Keratinocyte (primary cell): ENCODE measurements at regions not wholly inside any gene's neighbourhood (a gene's known extent, or its start where the extent isn't known, plus 50 kb on each side); places are given as distances from the start of the nearest gene placed in this dataset.

Source experiments
- DNase-seq: peaks from one replicate; pipeline ENCODE4 v3.0.0-alpha.2; 2011; ENCODE audit warnings: low read depth, missing footprints, low spot score
- FAIRE-seq: peaks from 2 replicates; lab custom pipeline; 2011; peaks lifted over from hg19 to GRCh38; lab: Jason Lieb, UNC
- H2AFZ ChIP-seq: 2 replicates; pipeline ENCODE4 v1.6.0; 2012; ENCODE audit warnings: low read length, control low read depth, inconsistent platforms; ENCODE audit not compliant: control insufficient read depth
- H3K27ac ChIP-seq: 2 replicates; pipeline ENCODE4 v1.5.1; 2011; ENCODE audit warnings: low read length; ENCODE audit not compliant: control insufficient read depth, insufficient read depth
- H3K27me3 ChIP-seq: 3 replicates; pipeline ENCODE4 v1.6.0; 2011; ENCODE audit warnings: low read length; ENCODE audit not compliant: control insufficient read depth, insufficient read depth; ENCODE audit errors: extremely low read depth
- H3K36me3 ChIP-seq, 2 experiments: 2 replicates in 1 of 2; 3 replicates in 1 of 2; pipeline ENCODE4 v1.5.1; 2011; ENCODE audit warnings: low read length in 2 of 2, mild to moderate bottlenecking in 1 of 2; ENCODE audit not compliant: control insufficient read depth in 2 of 2, insufficient read depth in 2 of 2; ENCODE audit errors: extremely low read depth in 1 of 2
- H3K4me1 ChIP-seq: 3 replicates; pipeline ENCODE4 v1.5.1; 2011; ENCODE audit warnings: low read length; ENCODE audit not compliant: control insufficient read depth, insufficient read depth; ENCODE audit errors: extremely low read depth
- H3K4me2 ChIP-seq: 3 replicates; pipeline ENCODE4 v1.6.0; 2011; ENCODE audit warnings: low read depth, low read length; ENCODE audit not compliant: control insufficient read depth, insufficient read depth; ENCODE audit errors: extremely low read depth
- H3K4me3 ChIP-seq, 3 experiments: fragments of 200-600 bp in 1 of 3; sonication (generic) in 1 of 3; 2 replicates in 2 of 3; 3 replicates in 1 of 3; pipeline ENCODE4 v1.5.1; 2011 to 2016; ENCODE audit warnings: low read length in 3 of 3, mild to moderate bottlenecking in 3 of 3, control low read depth in 2 of 3, inconsistent platforms in 1 of 3, low read depth in 1 of 3, mixed read lengths in 1 of 3, mixed run types in 1 of 3, moderate library complexity in 1 of 3; ENCODE audit not compliant: control insufficient read depth in 2 of 3, insufficient read depth in 2 of 3; ENCODE audit errors: extremely low read depth in 1 of 3
- H3K79me2 ChIP-seq: 2 replicates; pipeline ENCODE4 v1.6.0; 2012; ENCODE audit warnings: low read length; ENCODE audit not compliant: control insufficient read depth, insufficient read depth
- H3K9ac ChIP-seq: 3 replicates; pipeline ENCODE4 v1.6.0; 2011; ENCODE audit warnings: low read length; ENCODE audit not compliant: control insufficient read depth, insufficient read depth; ENCODE audit errors: extremely low read depth
- H3K9me1 ChIP-seq: 3 replicates; pipeline ENCODE4 v1.6.0; 2011; ENCODE audit warnings: low read length; ENCODE audit not compliant: control insufficient read depth, insufficient read depth; ENCODE audit errors: extremely low read depth
- H3K9me3 ChIP-seq: 2 replicates; pipeline ENCODE4 v1.5.1; 2012; ENCODE audit warnings: low read depth, low read length; ENCODE audit not compliant: control insufficient read depth
- H4K20me1 ChIP-seq: 3 replicates; pipeline ENCODE4 v1.6.0; 2011; ENCODE audit warnings: low read length; ENCODE audit not compliant: control insufficient read depth, insufficient read depth; ENCODE audit errors: extremely low read depth
- EZH2 ChIP-seq: IDR thresholded peaks from one replicate; pipeline ENCODE4 v1.6.1; 2012; ENCODE audit warnings: inconsistent platforms, mild to moderate bottlenecking, low read length, moderate library complexity
- dilution Hi-C: fragments of 300-500 bp; cut with MboI; formaldehyde crosslinking; loops from one replicate; pipeline ENCODE4 v1.7.0; 2020; ENCODE audit warnings: low sequenced_read_pairs; ENCODE audit not compliant: extremely low pct_ligation_motif_present
- TF ChIP-seq, protein P1 (sequence below), 3 experiments: IDR thresholded peaks in 1 of 3; conservative IDR thresholded peaks in 1 of 3; optimal IDR thresholded peaks in 1 of 3; 2 replicates in 2 of 3; 3 replicates in 1 of 3; pipeline versions ENCODE3 to v1.5.1; 2011; ENCODE audit warnings: low read length in 3 of 3, mild to moderate bottlenecking in 3 of 3, moderate library complexity in 2 of 3, control low read depth in 1 of 3, inconsistent platforms in 1 of 3; ENCODE audit not compliant: insufficient read depth in 2 of 3; ENCODE audit errors: extremely low read depth in 1 of 3

DNA sequence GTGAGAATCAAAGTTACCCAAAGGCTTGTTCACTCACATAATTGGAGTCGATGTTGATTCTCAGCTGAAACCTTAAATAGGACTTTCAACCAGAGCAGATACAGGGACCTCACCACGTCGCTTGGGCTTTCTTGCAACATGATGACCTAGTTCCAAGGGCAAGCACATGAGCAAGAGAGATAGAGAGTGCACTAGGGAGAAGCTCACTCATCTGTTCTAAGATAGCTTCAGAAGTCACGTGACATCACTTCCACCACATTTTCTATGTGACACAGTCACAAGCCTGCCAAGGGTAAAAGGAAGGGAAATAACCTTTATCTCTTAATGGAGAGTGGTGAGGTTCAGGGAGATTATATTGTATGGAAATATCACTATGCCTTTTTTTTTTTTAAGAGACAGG lies 470.1 kb upstream of the PLXNA2 start:
- TF ChIP-seq, protein P1, sequence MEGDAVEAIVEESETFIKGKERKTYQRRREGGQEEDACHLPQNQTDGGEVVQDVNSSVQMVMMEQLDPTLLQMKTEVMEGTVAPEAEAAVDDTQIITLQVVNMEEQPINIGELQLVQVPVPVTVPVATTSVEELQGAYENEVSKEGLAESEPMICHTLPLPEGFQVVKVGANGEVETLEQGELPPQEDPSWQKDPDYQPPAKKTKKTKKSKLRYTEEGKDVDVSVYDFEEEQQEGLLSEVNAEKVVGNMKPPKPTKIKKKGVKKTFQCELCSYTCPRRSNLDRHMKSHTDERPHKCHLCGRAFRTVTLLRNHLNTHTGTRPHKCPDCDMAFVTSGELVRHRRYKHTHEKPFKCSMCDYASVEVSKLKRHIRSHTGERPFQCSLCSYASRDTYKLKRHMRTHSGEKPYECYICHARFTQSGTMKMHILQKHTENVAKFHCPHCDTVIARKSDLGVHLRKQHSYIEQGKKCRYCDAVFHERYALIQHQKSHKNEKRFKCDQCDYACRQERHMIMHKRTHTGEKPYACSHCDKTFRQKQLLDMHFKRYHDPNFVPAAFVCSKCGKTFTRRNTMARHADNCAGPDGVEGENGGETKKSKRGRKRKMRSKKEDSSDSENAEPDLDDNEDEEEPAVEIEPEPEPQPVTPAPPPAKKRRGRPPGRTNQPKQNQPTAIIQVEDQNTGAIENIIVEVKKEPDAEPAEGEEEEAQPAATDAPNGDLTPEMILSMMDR (optimal IDR thresholded peaks at IDR 0.05 in 1 of 3, IDR thresholded peaks at IDR 0.05 in 1 of 3, conservative IDR thresholded peaks at IDR 0.05 in 1 of 3; ENCODE audit: extremely low read depth in 1 of 3, insufficient read depth in 2 of 3, low read length in 3 of 3) = no peak
- TF ChIP-seq EZH2 = no peak
- dilution Hi-C loops = no loop called here
- FAIRE-seq (no peak), DNase-seq (no peak)
- no peaks in the 10 kb centered on the region for H3K4me1 ChIP-seq
- H3K79me2 ChIP-seq = no peaks in the 10 kb centered on the region
- no peak overlapping the region for H3K9ac ChIP-seq
- H4K20me1 ChIP-seq = no peaks in the 10 kb centered on the region
- H3K4me3 ChIP-seq = no peak overlapping the region
- no peaks in the 10 kb centered on the region for H3K9me3 ChIP-seq
- no peak overlapping the region for H3K27ac ChIP-seq
- no peaks in the 10 kb centered on the region for H3K9me1 ChIP-seq
- no peaks in the 10 kb centered on the region for H3K36me3 ChIP-seq
- H3K27me3 ChIP-seq = no peaks in the 10 kb centered on the region
- H2AFZ ChIP-seq = no peak overlapping the region
- no peak overlapping the region for H3K4me2 ChIP-seq

DNA sequence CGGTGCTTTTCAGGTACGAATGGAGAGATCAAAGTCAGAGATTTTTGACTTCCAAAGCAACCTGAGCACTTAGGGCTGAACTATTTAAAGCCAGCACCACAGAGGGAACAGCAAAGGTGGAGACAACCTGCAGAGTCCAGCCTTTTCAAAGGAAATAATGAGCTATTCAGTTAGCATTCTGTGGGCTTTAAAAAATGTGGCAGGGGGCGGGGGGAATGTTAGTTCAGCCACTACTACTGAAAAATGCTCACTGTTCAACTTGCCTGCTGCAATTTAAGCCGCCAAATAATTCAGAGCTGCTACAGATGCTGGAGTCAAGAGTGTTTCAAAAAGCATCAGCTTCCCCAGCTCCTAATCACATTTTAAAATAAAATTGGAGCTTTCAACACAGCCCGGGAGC lies 473.3 kb upstream of the PLXNA2 start:
- H3K79me2 ChIP-seq = no peaks in the 10 kb centered on the region
- FAIRE-seq (no peak), DNase-seq (no peak)
- peaks cover 2% of the 10 kb centered on the region for H3K9me3 ChIP-seq
- H4K20me1 ChIP-seq = no peaks in the 10 kb centered on the region
- H3K36me3 ChIP-seq = no peaks in the 10 kb centered on the region
- H3K9me1 ChIP-seq = no peaks in the 10 kb centered on the region
- no peaks in the 10 kb centered on the region for H3K4me1 ChIP-seq
- TF ChIP-seq, protein P1 (optimal IDR thresholded peaks at IDR 0.05 in 1 of 3, IDR thresholded peaks at IDR 0.05 in 1 of 3, conservative IDR thresholded peaks at IDR 0.05 in 1 of 3; ENCODE audit: extremely low read depth in 1 of 3, insufficient read depth in 2 of 3, low read length in 3 of 3) = no peak
- no peak for TF ChIP-seq EZH2
- H3K27ac ChIP-seq = no peak overlapping the region
- H3K4me2 ChIP-seq = no peak overlapping the region
- H2AFZ ChIP-seq = no peak overlapping the region
- H3K9ac ChIP-seq = no peak overlapping the region
- no peaks in the 10 kb centered on the region for H3K27me3 ChIP-seq
- H3K4me3 ChIP-seq = no peak overlapping the region
- dilution Hi-C loops = no loop called here
